Eye (tissue), 1 donor: ENCODE measurements at regions not wholly inside any gene's neighbourhood (a gene's known extent, or its start where the extent isn't known, plus 50 kb on each side); places are given as distances from the start of the nearest gene placed in this dataset.

Source experiments
- DNase-seq: peaks from one replicate; pipeline ENCODE4 v3.0.0-alpha.2; 2015

- no peak for DNase-seq
Observed at GRCh38 chr2:200056105-200056504, 100.7 kb downstream of the MAIP1 start.

GRCh38 chr2:200063155-200063554 is 107.8 kb downstream of the MAIP1 start:
- DNase-seq, result no peak

- no peak for DNase-seq
Observed at GRCh38 chr2:200064879-200065278, 109.5 kb downstream of the MAIP1 start.

GRCh38 chr2:200065477-200065876 is 110.1 kb downstream of the MAIP1 start:
- DNase-seq, result peak; percentile 47

- DNase-seq, result peak; percentile 36
Observed at GRCh38 chr2:200066417-200066816, 111.0 kb downstream of the MAIP1 start.

GRCh38 chr2:200068642-200069041 is 113.3 kb downstream of the MAIP1 start:
- DNase-seq, result no peak

GRCh38 chr2:200077210-200077650 is 121.8 kb downstream of the MAIP1 start:
- DNase-seq, result peak; percentile 75

GRCh38 chr2:200077838-200078237 is 122.5 kb downstream of the MAIP1 start:
- peak; percentile 36 for DNase-seq

- no peak for DNase-seq
Observed at GRCh38 chr2:200079356-200079755, 124.0 kb downstream of the MAIP1 start.

- DNase-seq, result peak; percentile 74
Observed at GRCh38 chr2:200081236-200081635, 125.9 kb downstream of the MAIP1 start.

- no peak for DNase-seq
Observed at GRCh38 chr2:200081811-200082210, 126.4 kb downstream of the MAIP1 start.

GRCh38 chr2:200084036-200084435 is 128.7 kb downstream of the MAIP1 start:
- DNase-seq, result no peak

- DNase-seq, result peak; percentile 48
Observed at GRCh38 chr2:200086911-200087310, 131.5 kb downstream of the MAIP1 start.

- DNase-seq, result no peak
Observed at GRCh38 chr2:200087451-200087850, 132.1 kb downstream of the MAIP1 start.

- no peak for DNase-seq
Observed at GRCh38 chr2:200089040-200089755, 133.8 kb downstream of the MAIP1 start.

- no peak for DNase-seq
Observed at GRCh38 chr2:200089756-200090109, 134.4 kb downstream of the MAIP1 start.

- DNase-seq, result peak; percentile 41
Observed at GRCh38 chr2:200090683-200091082, 135.3 kb downstream of the MAIP1 start.

GRCh38 chr2:200091126-200091525 is 135.7 kb downstream of the MAIP1 start:
- DNase-seq, result no peak

GRCh38 chr2:200092235-200092634 is 136.9 kb downstream of the MAIP1 start:
- no peak for DNase-seq

GRCh38 chr2:200095436-200095835 is 140.1 kb downstream of the MAIP1 start:
- no peak for DNase-seq

- no peak for DNase-seq
Observed at GRCh38 chr2:200099256-200099655, 143.9 kb downstream of the MAIP1 start.

GRCh38 chr2:200100027-200100426 is 144.6 kb downstream of the MAIP1 start:
- DNase-seq, result no peak

- DNase-seq, result no peak
Observed at GRCh38 chr2:200101922-200102321, 146.5 kb downstream of the MAIP1 start.

GRCh38 chr2:200102971-200103370 is 147.6 kb downstream of the MAIP1 start:
- DNase-seq, result no peak

GRCh38 chr2:200104015-200104414 is 148.6 kb downstream of the MAIP1 start:
- DNase-seq, result no peak
